ENCODE measurements at regions not wholly inside any gene's neighbourhood (a gene's known extent, or its start where the extent isn't known, plus 50 kb on each side); places are given as distances from the start of the nearest gene placed in this dataset.
"Not testable (repeated sequence)": the region's sequence is repeated elsewhere in the genome, so short reads cannot be mapped to it uniquely, and the experiment has no call there.

DNA sequence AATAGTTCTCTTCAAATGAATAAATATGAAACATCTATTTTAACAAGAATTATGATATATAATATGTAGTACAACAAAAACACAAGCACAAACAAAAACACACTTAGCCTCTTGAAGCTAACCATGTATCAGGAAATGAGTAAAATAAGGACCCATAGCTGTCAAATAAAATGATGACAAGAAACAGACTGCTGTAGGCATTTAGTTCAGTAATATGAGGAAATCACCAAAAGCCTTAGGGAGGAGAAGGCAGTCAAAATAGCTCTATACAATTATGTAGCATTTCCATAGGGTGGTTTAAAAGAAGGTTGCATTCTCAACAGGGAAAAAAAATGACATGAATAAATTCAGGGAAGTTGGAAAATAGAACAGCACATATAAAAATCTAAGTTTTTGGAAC lies 163.4 kb downstream of the PCDH20 start:
- DNase-seq (ENCODE audit: low spot score in 2 of 2) = no peak
- intact Hi-C loops (cut with DNase I; ENCODE audit: low total_unique reads) = no loop called here
- no peak for TF ChIP-seq POLR2A (IDR thresholded peaks at IDR 0.05)
- TF ChIP-seq, protein P1, sequence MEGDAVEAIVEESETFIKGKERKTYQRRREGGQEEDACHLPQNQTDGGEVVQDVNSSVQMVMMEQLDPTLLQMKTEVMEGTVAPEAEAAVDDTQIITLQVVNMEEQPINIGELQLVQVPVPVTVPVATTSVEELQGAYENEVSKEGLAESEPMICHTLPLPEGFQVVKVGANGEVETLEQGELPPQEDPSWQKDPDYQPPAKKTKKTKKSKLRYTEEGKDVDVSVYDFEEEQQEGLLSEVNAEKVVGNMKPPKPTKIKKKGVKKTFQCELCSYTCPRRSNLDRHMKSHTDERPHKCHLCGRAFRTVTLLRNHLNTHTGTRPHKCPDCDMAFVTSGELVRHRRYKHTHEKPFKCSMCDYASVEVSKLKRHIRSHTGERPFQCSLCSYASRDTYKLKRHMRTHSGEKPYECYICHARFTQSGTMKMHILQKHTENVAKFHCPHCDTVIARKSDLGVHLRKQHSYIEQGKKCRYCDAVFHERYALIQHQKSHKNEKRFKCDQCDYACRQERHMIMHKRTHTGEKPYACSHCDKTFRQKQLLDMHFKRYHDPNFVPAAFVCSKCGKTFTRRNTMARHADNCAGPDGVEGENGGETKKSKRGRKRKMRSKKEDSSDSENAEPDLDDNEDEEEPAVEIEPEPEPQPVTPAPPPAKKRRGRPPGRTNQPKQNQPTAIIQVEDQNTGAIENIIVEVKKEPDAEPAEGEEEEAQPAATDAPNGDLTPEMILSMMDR (IDR thresholded peaks at IDR 0.05) = no peak
- no peak overlapping the region for H3K4me3 ChIP-seq (ENCODE audit: low read depth, poor library complexity, severe bottlenecking)

DNA sequence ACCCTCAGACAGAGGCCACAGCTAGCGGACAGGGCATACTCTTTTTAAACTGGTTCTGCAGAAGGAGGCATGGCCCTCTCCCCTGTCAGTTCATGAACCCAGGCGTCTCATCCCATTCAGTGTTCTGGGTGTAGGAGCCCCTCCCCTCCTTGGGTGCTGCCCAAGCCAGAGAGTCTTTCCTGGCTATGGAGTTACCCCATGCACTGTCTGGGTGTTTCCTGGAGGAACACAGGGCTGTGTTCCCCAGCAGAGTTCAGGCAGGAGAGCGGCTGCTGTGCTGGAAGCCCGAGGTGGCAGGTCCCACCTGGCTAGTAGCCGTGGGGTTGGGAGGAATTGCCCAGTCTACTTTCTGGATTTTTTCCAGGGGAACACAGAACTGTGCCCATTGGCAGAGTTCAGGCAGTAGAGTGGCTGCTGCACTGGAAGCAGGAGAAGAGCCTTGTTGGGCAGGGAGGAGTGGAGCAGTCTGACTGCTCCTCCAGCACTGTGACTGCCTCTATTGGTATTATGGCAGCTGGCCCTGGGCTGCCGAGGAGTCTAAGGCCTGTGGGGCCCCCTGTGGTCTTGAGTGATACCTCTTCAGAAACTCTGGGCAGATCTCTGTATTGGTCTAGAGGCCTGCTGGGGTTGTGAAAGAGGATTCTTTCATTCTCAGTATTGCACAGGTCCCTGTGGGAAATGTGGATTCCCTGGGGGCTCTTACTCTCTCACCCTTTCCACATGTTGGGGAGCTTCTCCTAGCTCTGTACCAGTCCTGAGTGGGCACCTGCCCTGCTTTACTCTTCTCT lies 168.3 kb downstream of the PCDH20 start:
- TF ChIP-seq, protein P1 (IDR thresholded peaks at IDR 0.05) = no peak
- TF ChIP-seq POLR2A (IDR thresholded peaks at IDR 0.05) = no peak
- 71 to 93% methylated on average over 6 of the region's 6 CpGs for WGBS, 2 donors
- no peak overlapping the region for H3K4me3 ChIP-seq (ENCODE audit: low read depth, poor library complexity, severe bottlenecking)
- peak in 1 of 2 donors; percentile 34 for DNase-seq (ENCODE audit: low spot score in 2 of 2)
- intact Hi-C loops (cut with DNase I; ENCODE audit: low total_unique reads) = no loop called here

DNA sequence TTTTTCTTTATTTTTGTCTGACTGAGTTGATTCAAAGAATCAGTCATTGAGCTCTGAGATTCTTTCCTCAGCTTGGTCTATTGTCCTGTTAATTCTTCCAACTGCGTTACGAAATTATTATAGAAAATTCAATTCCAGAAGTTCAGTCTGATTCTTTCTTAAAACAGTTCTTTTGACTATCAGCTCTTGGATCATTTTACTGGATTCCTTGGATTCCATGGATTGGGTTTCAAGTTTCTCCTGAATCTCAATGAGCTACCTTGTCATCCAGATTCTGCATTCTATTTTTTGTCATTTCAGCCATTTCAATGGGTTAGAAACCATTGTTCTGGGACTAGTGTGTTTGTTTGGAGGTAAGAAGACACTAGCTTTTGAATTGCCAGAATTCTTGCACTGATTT lies 169.3 kb downstream of the PCDH20 start:
- no peak for TF ChIP-seq POLR2A (IDR thresholded peaks at IDR 0.05)
- TF ChIP-seq, protein P1 (IDR thresholded peaks at IDR 0.05) = no peak
- 48 to 100% methylated on average over 2 of the region's 2 CpGs for WGBS, 2 donors
- no peak overlapping the region for H3K4me3 ChIP-seq (ENCODE audit: low read depth, poor library complexity, severe bottlenecking)
- intact Hi-C loops (cut with DNase I; ENCODE audit: low total_unique reads) = no loop called here
- DNase-seq (ENCODE audit: low spot score in 2 of 2) = no peak

DNA sequence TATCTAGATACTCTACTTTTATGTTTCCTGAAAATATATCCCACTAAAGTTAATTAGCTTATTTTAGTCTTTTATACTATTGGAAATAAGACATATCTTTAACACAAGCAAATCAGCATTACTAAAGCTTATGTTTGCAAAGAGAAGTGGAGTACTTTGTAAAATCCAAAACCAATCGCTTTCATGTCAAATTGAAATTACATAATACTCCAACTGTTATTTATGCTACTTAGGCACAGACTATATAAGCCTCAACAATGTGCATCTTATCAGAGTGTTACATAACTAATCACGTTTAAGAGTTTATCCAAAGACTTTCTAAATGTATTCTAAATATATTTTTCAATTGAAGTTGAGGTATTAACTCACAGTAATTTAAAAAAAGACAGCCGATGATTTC lies 200.0 kb downstream of the PCDH20 start:
- 45 to 60% methylated on average over 3 of the region's 3 CpGs for WGBS, 2 donors
- TF ChIP-seq, protein P1 (IDR thresholded peaks at IDR 0.05) = no peak
- no peak for TF ChIP-seq POLR2A (IDR thresholded peaks at IDR 0.05)
- H3K4me3 ChIP-seq (ENCODE audit: low read depth, poor library complexity, severe bottlenecking) = no peak overlapping the region
- intact Hi-C loops (cut with DNase I; ENCODE audit: low total_unique reads) = no loop called here
- DNase-seq (ENCODE audit: low spot score in 2 of 2) = no peak

DNA sequence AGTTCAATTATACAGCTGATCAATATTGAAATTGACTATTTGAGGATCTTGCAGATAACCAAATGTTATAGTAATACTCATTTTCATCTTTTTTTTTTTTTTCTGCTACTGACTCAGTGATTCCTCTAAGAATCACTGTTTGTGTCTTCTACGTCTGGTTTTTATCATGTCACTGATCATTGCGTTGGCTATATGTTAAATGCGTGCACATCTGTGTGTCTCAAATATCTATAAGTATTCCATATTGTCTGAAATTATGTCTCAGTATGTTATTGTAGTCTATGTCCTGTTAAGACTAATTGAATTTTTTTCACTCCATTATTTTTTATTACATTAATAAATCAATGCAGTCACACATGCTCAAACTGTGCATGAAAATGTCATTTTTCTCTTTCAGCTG lies 200.5 kb downstream of the PCDH20 start:
- H3K4me3 ChIP-seq (ENCODE audit: low read depth, poor library complexity, severe bottlenecking) = no peak overlapping the region
- TF ChIP-seq, protein P1 (IDR thresholded peaks at IDR 0.05) = no peak
- TF ChIP-seq POLR2A (IDR thresholded peaks at IDR 0.05) = no peak
- intact Hi-C loops (cut with DNase I; ENCODE audit: low total_unique reads) = no loop called here
- WGBS, 2 donors = 65 to 73% methylated on average over 3 of the region's 3 CpGs
- DNase-seq (ENCODE audit: low spot score in 2 of 2) = no peak

DNA sequence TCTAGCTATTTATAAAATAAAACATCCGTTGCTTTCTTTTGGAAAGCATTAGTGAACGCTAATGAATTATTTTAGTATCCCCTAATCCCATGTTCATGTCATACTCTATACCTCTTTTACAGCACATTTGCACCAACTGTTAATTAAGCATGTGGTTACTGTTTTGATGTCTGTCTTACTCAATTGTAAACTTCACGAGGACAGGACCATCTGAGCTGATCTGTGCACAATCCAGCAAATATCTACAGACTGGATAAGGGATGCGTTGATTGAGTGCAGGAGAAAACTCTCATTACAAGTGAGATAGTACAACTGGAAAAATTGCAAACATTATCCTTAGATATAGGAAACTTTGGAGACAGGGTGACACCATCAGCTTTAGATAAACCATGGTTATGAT lies 201.1 kb downstream of the PCDH20 start:
- intact Hi-C loops (cut with DNase I; ENCODE audit: low total_unique reads) = no loop called here
- WGBS, 2 donors = 61 to 70% methylated on average over 4 of the region's 4 CpGs
- TF ChIP-seq, protein P1 (IDR thresholded peaks at IDR 0.05) = no peak
- TF ChIP-seq POLR2A (IDR thresholded peaks at IDR 0.05) = no peak
- H3K4me3 ChIP-seq (ENCODE audit: low read depth, poor library complexity, severe bottlenecking) = no peak overlapping the region
- DNase-seq (ENCODE audit: low spot score in 2 of 2) = no peak

DNA sequence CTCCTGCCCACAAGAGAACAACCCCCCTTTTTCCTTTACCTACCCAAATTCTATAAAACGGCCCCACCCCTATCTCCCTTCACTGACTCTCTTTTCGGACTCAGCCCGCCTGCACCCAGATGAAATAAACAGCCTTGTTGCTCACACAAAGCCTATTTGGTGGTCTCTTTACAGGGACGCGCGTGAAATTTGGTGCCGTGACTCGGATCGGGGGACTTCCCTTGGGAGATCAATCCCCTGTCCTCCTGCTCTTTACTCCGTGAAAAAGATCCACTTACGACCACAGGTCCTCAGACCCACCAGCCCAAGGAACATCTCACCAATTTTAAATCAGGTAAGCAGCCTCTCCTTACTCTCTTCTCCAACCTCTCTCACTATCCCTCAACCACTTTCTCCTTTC lies 209.8 kb downstream of the PCDH20 start:
- H3K4me3 ChIP-seq (ENCODE audit: low read depth, poor library complexity, severe bottlenecking); intact Hi-C loops (cut with DNase I; ENCODE audit: low total_unique reads); DNase-seq (ENCODE audit: low spot score in 2 of 2): not testable (repeated sequence)
- WGBS, 2 donors = 91 to 92% methylated on average over 11 of the region's 11 CpGs
